Smooth muscle cell (in vitro differentiated cells): ENCODE measurements at regions not wholly inside any gene's neighbourhood (a gene's known extent, or its start where the extent isn't known, plus 50 kb on each side); places are given as distances from the start of the nearest gene placed in this dataset.

ENCODE experiments used
- DNase-seq: peaks from one replicate; lab custom pipeline; 2025; ENCODE audit not compliant: unreplicated experiment; lab: John Stamatoyannopoulos, UW
- H2AFZ ChIP-seq: fragments of 200-600 bp; sonication (generic); 2 replicates; pipeline ENCODE4 v1.6.0; 2016; ENCODE audit warnings: antibody characterized with exemption, low read depth, mild to moderate bottlenecking
- H3F3A ChIP-seq: fragments of 200-600 bp; sonication (generic); 2 replicates; pipeline ENCODE4 v1.6.0; 2017; ENCODE audit warnings: antibody characterized with exemption, low read depth
- H3K27ac ChIP-seq: fragments of 200-600 bp; sonication (generic); 2 replicates; pipeline ENCODE4 v1.5.1; 2016; ENCODE audit warnings: low read depth, mild to moderate bottlenecking
- H3K27me3 ChIP-seq: fragments of 200-600 bp; sonication (generic); 2 replicates; pipeline ENCODE4 v1.6.1; 2016; ENCODE audit warnings: low read depth, mild to moderate bottlenecking
- H3K36me3 ChIP-seq: fragments of 200-600 bp; sonication (generic); 2 replicates; pipeline ENCODE4 v1.5.1; 2016; ENCODE audit warnings: low read depth
- H3K4me1 ChIP-seq: fragments of 200-600 bp; sonication (generic); 2 replicates; pipeline ENCODE4 v1.5.1; 2016; ENCODE audit warnings: low read depth
- H3K4me2 ChIP-seq: fragments of 200-600 bp; sonication (generic); 2 replicates; pipeline ENCODE4 v1.6.0; 2016; ENCODE audit warnings: mild to moderate bottlenecking
- H3K4me3 ChIP-seq: fragments of 200-600 bp; sonication (generic); 2 replicates; pipeline ENCODE4 v1.5.1; 2016; ENCODE audit warnings: mild to moderate bottlenecking
- H3K79me2 ChIP-seq: fragments of 200-600 bp; sonication (generic); 2 replicates; pipeline ENCODE4 v1.6.0; 2016; ENCODE audit warnings: low read depth, mild to moderate bottlenecking
- H3K9ac ChIP-seq: fragments of 200-600 bp; sonication (generic); 2 replicates; pipeline ENCODE4 v1.6.0; 2016; ENCODE audit warnings: low read depth
- H3K9me3 ChIP-seq: fragments of 200-600 bp; sonication (generic); replicated peaks from 2 replicates; pipeline ENCODE4 v1.5.1; 2016; ENCODE audit warnings: low read depth
- H4K20me1 ChIP-seq: fragments of 200-600 bp; sonication (generic); 2 replicates; pipeline ENCODE4 v1.6.0; 2016; ENCODE audit warnings: low read depth
- CTCF ChIP-seq: fragments of 200-600 bp; sonication (generic); IDR thresholded peaks from 2 replicates; pipeline ENCODE4 v1.5.1; 2017; ENCODE audit warnings: borderline replicate concordance, mild to moderate bottlenecking, antibody characterized with exemption; ENCODE audit not compliant: insufficient read depth, poor library complexity, severe bottlenecking
- WGBS: methylation state at CpG from one replicate; pipeline ENCODE4 v1.1.7; 2016; ENCODE audit warnings: low lambda C conversion rate; 5-methylcytosine and 5-hydroxymethylcytosine counted together

GRCh38 chr13:109480011-109480955 is 306.1 kb downstream of the IRS2 start:
- Histone ChIP-seq H3K4me2 (peak overlapping the region; percentile 36), H3K36me3 (no peaks in the 10 kb centered on the region), H3K9me3 (no peaks in the 10 kb centered on the region), H3K4me1 (no peaks in the 10 kb centered on the region), H3F3A (no peaks in the 10 kb centered on the region), H3K79me2 (no peaks in the 10 kb centered on the region), H3K9ac (no peak overlapping the region), H2AFZ (no peak overlapping the region), H4K20me1 (no peaks in the 10 kb centered on the region), H3K27ac (peak overlapping the region; percentile 27), H3K27me3 (no peaks in the 10 kb centered on the region), H3K4me3 (no peak overlapping the region)
- no peak for DNase-seq
- WGBS = 62% methylated on average over 11 of the region's 11 CpGs
- TF ChIP-seq CTCF = no peak

GRCh38 chr13:109479534-109479933 is 306.8 kb downstream of the IRS2 start:
- 97% methylated on average over 2 of the region's 2 CpGs for WGBS

GRCh38 chr13:109476001-109476400 is 310.4 kb downstream of the IRS2 start:
- Histone ChIP-seq H4K20me1 (no peaks in the 10 kb centered on the region), H3K4me1 (no peaks in the 10 kb centered on the region), H3K27me3 (no peaks in the 10 kb centered on the region), H3K9me3 (no peaks in the 10 kb centered on the region), H3K9ac (no peak overlapping the region), H2AFZ (no peak overlapping the region), H3K4me2 (no peak overlapping the region), H3K79me2 (no peaks in the 10 kb centered on the region), H3K4me3 (no peak overlapping the region), H3K36me3 (no peaks in the 10 kb centered on the region), H3F3A (no peaks in the 10 kb centered on the region), H3K27ac (no peak overlapping the region)
- no peak for TF ChIP-seq CTCF
- no peak for DNase-seq
- WGBS = 98% methylated on average over 5 of the region's 5 CpGs

More at GRCh38 chr13:109479534-109479933, 306.8 kb downstream of the IRS2 start:
- no peak overlapping the region for H3K9ac ChIP-seq
- no peak for TF ChIP-seq CTCF
- H3K79me2 ChIP-seq = no peaks in the 10 kb centered on the region
- no peak overlapping the region for H2AFZ ChIP-seq
- H3F3A ChIP-seq = no peaks in the 10 kb centered on the region
- H3K4me3 ChIP-seq = no peak overlapping the region
- no peaks in the 10 kb centered on the region for H4K20me1 ChIP-seq
- H3K27me3 ChIP-seq = no peaks in the 10 kb centered on the region
- DNase-seq = no peak
- no peak overlapping the region for H3K4me2 ChIP-seq
- H3K27ac ChIP-seq = no peak overlapping the region
- H3K4me1 ChIP-seq = no peaks in the 10 kb centered on the region
- no peaks in the 10 kb centered on the region for H3K36me3 ChIP-seq
- H3K9me3 ChIP-seq = no peaks in the 10 kb centered on the region
